ENCODE measurements at regions not wholly inside any gene's neighbourhood (a gene's known extent, or its start where the extent isn't known, plus 50 kb on each side); places are given as distances from the start of the nearest gene placed in this dataset.

DNA sequence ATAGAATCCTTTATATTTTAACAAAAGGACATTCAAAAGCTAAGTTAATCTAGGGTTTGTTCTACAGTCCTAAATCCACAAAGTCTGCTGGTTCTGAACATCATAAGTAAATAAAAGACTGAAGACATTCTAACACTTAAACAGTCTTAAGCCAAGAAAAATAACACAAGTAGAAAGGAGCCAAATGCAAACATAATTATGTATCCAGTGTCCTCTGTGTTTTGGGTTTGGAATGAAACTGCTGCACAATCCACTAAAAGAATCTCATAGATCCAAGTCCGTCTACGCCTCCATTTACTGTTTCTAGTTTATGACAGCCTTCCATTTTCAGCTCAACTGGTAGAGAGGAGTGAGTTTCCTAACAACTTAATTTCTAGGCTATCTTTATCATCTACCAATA lies 623.6 kb upstream of the FZD8 start:
- H3K27ac ChIP-seq (ENCODE audit: low read depth, low read length, poor library complexity, severe bottlenecking) = no peak overlapping the region
- H3K36me3 ChIP-seq (ENCODE audit: insufficient read depth, low read length, poor library complexity, severe bottlenecking) = no peaks in the 10 kb centered on the region
- no peak for TF ChIP-seq CTCF (conservative IDR thresholded peaks at IDR 0.05; ENCODE audit: low read depth, low read length)
- TF ChIP-seq EZH2 (IDR thresholded peaks at IDR 0.05; ENCODE audit: borderline replicate concordance, low read depth, low read length, poor library complexity, severe bottlenecking) = no peak
- POLR2A ChIA-PET (ENCODE audit: low non-redundant PET) = no interaction called here
- no TSS peak for BruUV-seq (replicated peaks)
- H3K27me3 ChIP-seq (replicated peaks; ENCODE audit: insufficient read depth, low read depth, low read length, poor library complexity) = no peaks in the 10 kb centered on the region
- CTCF ChIA-PET = no interaction called here
- no peak for DNase-seq (ENCODE audit: low spot score)
- H3K9me3 ChIP-seq (ENCODE audit: low read depth, low read length, poor library complexity, severe bottlenecking) = no peaks in the 10 kb centered on the region
- no peaks in the 10 kb centered on the region for H3K4me1 ChIP-seq (ENCODE audit: insufficient read depth, low read length, poor library complexity, severe bottlenecking)
- intact Hi-C loops (cut with micrococcal nuclease; ENCODE audit: unreplicated experiment) = no loop called here
- H3K4me3 ChIP-seq (ENCODE audit: low read depth, low read length, poor library complexity, severe bottlenecking) = no peak overlapping the region

DNA sequence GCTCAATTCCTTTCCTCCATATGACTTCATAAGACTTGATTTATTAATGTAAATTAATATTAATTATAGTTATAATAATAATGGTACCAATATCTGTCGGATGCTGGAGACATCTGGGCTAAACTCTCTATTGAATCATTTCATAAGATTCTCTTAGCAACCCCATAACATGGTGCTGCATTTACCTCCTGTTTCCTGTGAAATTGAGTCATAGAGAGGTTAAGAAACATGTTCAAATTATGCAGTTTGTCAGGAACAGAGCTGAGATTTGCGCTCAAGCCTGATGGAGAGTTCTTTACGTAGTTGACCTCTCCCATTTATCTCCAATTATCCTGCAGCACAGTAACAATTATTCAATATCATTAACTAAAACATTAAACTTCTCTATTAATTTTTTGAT lies 621.8 kb upstream of the FZD8 start:
- Histone ChIP-seq H3K4me1 (ENCODE audit: insufficient read depth, low read length, poor library complexity, severe bottlenecking) (no peaks in the 10 kb centered on the region), H3K9me3 (ENCODE audit: low read depth, low read length, poor library complexity, severe bottlenecking) (no peaks in the 10 kb centered on the region), H3K4me3 (ENCODE audit: low read depth, low read length, poor library complexity, severe bottlenecking) (no peak overlapping the region), H3K36me3 (ENCODE audit: insufficient read depth, low read length, poor library complexity, severe bottlenecking) (no peaks in the 10 kb centered on the region), H3K27me3 (replicated peaks; ENCODE audit: insufficient read depth, low read depth, low read length, poor library complexity) (no peaks in the 10 kb centered on the region), H3K27ac (ENCODE audit: low read depth, low read length, poor library complexity, severe bottlenecking) (no peak overlapping the region)
- BruUV-seq (replicated peaks) = no TSS peak
- ChIA-PET POLR2A (ENCODE audit: low non-redundant PET) (no interaction called here), CTCF (no interaction called here)
- no peak for DNase-seq (ENCODE audit: low spot score)
- intact Hi-C loops (cut with micrococcal nuclease; ENCODE audit: unreplicated experiment) = no loop called here
- no peak for TF ChIP-seq CTCF (conservative IDR thresholded peaks at IDR 0.05; ENCODE audit: low read depth, low read length)
- TF ChIP-seq EZH2 (IDR thresholded peaks at IDR 0.05; ENCODE audit: borderline replicate concordance, low read depth, low read length, poor library complexity, severe bottlenecking) = no peak

GRCh38 chr10:36256948-36257356 lies 614.9 kb upstream of the FZD8 start:
- DNase-seq (ENCODE audit: low spot score) = no peak
- Histone ChIP-seq H3K4me3 (ENCODE audit: low read depth, low read length, poor library complexity, severe bottlenecking) (no peak overlapping the region), H3K27ac (ENCODE audit: low read depth, low read length, poor library complexity, severe bottlenecking) (no peak overlapping the region), H3K27me3 (replicated peaks; ENCODE audit: insufficient read depth, low read depth, low read length, poor library complexity) (no peaks in the 10 kb centered on the region), H3K9me3 (ENCODE audit: low read depth, low read length, poor library complexity, severe bottlenecking) (no peaks in the 10 kb centered on the region), H3K36me3 (ENCODE audit: insufficient read depth, low read length, poor library complexity, severe bottlenecking) (no peaks in the 10 kb centered on the region), H3K4me1 (ENCODE audit: insufficient read depth, low read length, poor library complexity, severe bottlenecking) (peaks cover 13% of the 10 kb centered on the region)
- ChIA-PET POLR2A (ENCODE audit: low non-redundant PET) (no interaction called here), CTCF (no interaction called here)
- no TSS peak for BruUV-seq (replicated peaks)
- intact Hi-C loops (cut with micrococcal nuclease; ENCODE audit: unreplicated experiment) = no loop called here
- TF ChIP-seq EZH2 (IDR thresholded peaks at IDR 0.05; ENCODE audit: borderline replicate concordance, low read depth, low read length, poor library complexity, severe bottlenecking) (no peak), CTCF (conservative IDR thresholded peaks at IDR 0.05; ENCODE audit: low read depth, low read length) (no peak)

Measured in A673 (cell line).